WTC11 (cell line): ENCODE measurements at regions not wholly inside any gene's neighbourhood (a gene's known extent, or its start where the extent isn't known, plus 50 kb on each side); places are given as distances from the start of the nearest gene placed in this dataset.

Experiments used
- ATAC-seq: fragments of 200-7000 bp; cut with Tn5 transposase; 2 replicates; pipeline ENCODE4 v1.10.0; 2021; ENCODE audit warnings: mild to moderate bottlenecking, moderate library complexity
- CTCF ChIA-PET: fragments of 300-600 bp; sonication (Branson Sonifier 250); formaldehyde crosslinking; loops from one replicate; lab custom pipeline; 2021; ENCODE audit warnings: antibody characterized with exemption; lab: Charles Lee
- POLR2A ChIA-PET: fragments of 350-600 bp; sonication (Branson Sonifier 250); formaldehyde crosslinking; loops from one replicate; lab custom pipeline; 2021; ENCODE audit warnings: antibody characterized with exemption; lab: Charles Lee
- DNase-seq: peaks from one replicate; pipeline ENCODE4 v3.0.0; 2021; ENCODE audit warnings: low spot score
- H3K27ac Mint-ChIP-seq: 2 replicates; pipeline ENCODE4 v1.8.0; 2021; ENCODE audit warnings: mixed read lengths
- H3K27me3 Mint-ChIP-seq: 2 replicates; pipeline ENCODE4 v1.8.0; 2021; ENCODE audit warnings: low read depth, mild to moderate bottlenecking, moderate library complexity, mixed read lengths
- H3K36me3 Mint-ChIP-seq: 2 replicates; pipeline ENCODE4 v1.8.0; 2021; ENCODE audit warnings: mixed read lengths
- H3K4me1 Mint-ChIP-seq: 2 replicates; pipeline ENCODE4 v1.8.0; 2022; ENCODE audit warnings: mixed read lengths
- H3K4me3 Mint-ChIP-seq: 2 replicates; pipeline ENCODE4 v1.8.0; 2021; ENCODE audit warnings: mild to moderate bottlenecking, moderate library complexity, mixed read lengths
- H3K9me3 Mint-ChIP-seq: 2 replicates; pipeline ENCODE4 v1.8.0; 2021; ENCODE audit warnings: mixed read lengths
- AFF4 ChIP-seq: sonication (generic); formaldehyde crosslinking; IDR thresholded peaks from 2 replicates; pipeline ENCODE4 v1.8.1; 2023; ENCODE audit warnings: mild to moderate bottlenecking, missing genetic modification reagents, borderline replicate concordance
- ATF1 ChIP-seq: sonication (generic); formaldehyde crosslinking; IDR thresholded peaks from 2 replicates; pipeline ENCODE4 v1.8.1; 2023; ENCODE audit warnings: mild to moderate bottlenecking, moderate library complexity, missing genetic modification reagents
- ATF6 ChIP-seq: sonication (generic); formaldehyde crosslinking; IDR thresholded peaks from 2 replicates; pipeline ENCODE4 v1.8.1; 2023; ENCODE audit warnings: mild to moderate bottlenecking, missing genetic modification reagents
- EMX1 ChIP-seq: fragments of 250-450 bp; sonication (Bioruptor Pico); IDR thresholded peaks from 2 replicates; pipeline ENCODE4 v1.8.0; 2021; ENCODE audit warnings: mild to moderate bottlenecking
- ETV6 ChIP-seq: sonication (generic); formaldehyde crosslinking; IDR thresholded peaks from 2 replicates; pipeline ENCODE4 v1.8.1; 2022; ENCODE audit warnings: mild to moderate bottlenecking, missing genetic modification reagents
- FOXJ3 ChIP-seq: sonication (generic); formaldehyde crosslinking; IDR thresholded peaks from 2 replicates; pipeline ENCODE4 v1.9.0; 2021; ENCODE audit warnings: missing genetic modification reagents, mild to moderate bottlenecking, borderline replicate concordance
- FOXP1 ChIP-seq: sonication (generic); formaldehyde crosslinking; IDR thresholded peaks from 2 replicates; pipeline ENCODE4 v1.8.0; 2022; ENCODE audit warnings: missing genetic modification reagents, mild to moderate bottlenecking, moderate library complexity, borderline replicate concordance
- JAZF1 ChIP-seq: fragments of 250-450 bp; sonication (Bioruptor Pico); IDR thresholded peaks from 2 replicates; pipeline ENCODE4 v1.9.0; 2021; ENCODE audit warnings: moderate library complexity, mild to moderate bottlenecking, inconsistent platforms
- RELA ChIP-seq: sonication (generic); formaldehyde crosslinking; IDR thresholded peaks from 2 replicates; pipeline ENCODE4 v1.8.1; 2022; ENCODE audit warnings: missing genetic modification reagents, mild to moderate bottlenecking, borderline replicate concordance
- SMAD4 ChIP-seq: sonication (generic); formaldehyde crosslinking; IDR thresholded peaks from 2 replicates; pipeline ENCODE4 v1.8.0; 2022; ENCODE audit warnings: mild to moderate bottlenecking, missing genetic modification reagents
- ZMAT4 ChIP-seq: fragments of 250-450 bp; sonication (Bioruptor Pico); IDR thresholded peaks from 2 replicates; pipeline ENCODE4 v1.9.0; 2021; ENCODE audit warnings: mild to moderate bottlenecking
- ZNF423 ChIP-seq: fragments of 250-450 bp; sonication (Bioruptor Pico); IDR thresholded peaks from 2 replicates; pipeline ENCODE4 v2.1.2; 2022; ENCODE audit warnings: mild to moderate bottlenecking, moderate library complexity
- ZNF671 ChIP-seq: fragments of 250-450 bp; sonication (Bioruptor Pico); IDR thresholded peaks from 2 replicates; pipeline ENCODE4 v1.8.0; 2021; ENCODE audit warnings: mild to moderate bottlenecking
- TF ChIP-seq, protein P1 (sequence below): sonication (generic); formaldehyde crosslinking; IDR thresholded peaks from 2 replicates; pipeline ENCODE4 v1.8.1; 2022; ENCODE audit warnings: low read depth, mild to moderate bottlenecking, moderate library complexity, missing genetic modification reagents, borderline replicate concordance
- TF ChIP-seq, protein P2 (sequence below): sonication (generic); formaldehyde crosslinking; IDR thresholded peaks from 2 replicates; pipeline ENCODE4 v1.8.0; 2022; ENCODE audit warnings: missing genetic modification reagents
- TF ChIP-seq, protein P3 (sequence below): sonication (generic); formaldehyde crosslinking; IDR thresholded peaks from 2 replicates; pipeline ENCODE4 v1.8.1; 2023; ENCODE audit warnings: mild to moderate bottlenecking, missing genetic modification reagents, moderate library complexity

DNA sequence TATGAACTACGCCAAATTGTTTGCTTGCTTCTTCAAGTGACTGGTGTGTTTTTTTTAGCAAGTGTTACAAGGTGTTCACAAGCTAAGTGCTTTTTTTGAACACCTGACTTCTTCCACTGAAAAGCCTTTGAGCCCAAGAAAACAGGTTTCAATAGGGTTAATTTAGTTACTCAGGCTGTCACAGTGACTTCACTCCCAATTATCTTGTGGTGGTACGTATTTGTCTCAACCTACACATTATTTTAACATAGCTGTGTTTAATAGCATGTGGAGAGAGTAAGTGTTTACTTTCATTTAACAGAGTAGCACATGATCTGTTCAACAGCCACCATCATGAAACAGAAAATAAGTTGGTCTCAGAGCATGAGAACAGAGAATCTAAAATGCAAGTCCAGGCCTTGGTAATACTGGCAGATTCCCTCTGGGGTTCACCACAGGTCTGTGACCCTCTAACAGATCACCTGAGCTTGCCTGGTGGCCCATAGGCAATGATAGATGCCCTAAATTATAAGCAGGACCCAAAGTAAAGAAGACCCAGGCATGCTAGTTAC, 267.7 kb upstream of the SMARCA2 start:
- no peak overlapping the region for H3K4me3 Mint-ChIP-seq

More for the DNA sequence above, 267.7 kb upstream of the SMARCA2 start:
- peaks cover 24% of the 10 kb centered on the region for H3K9me3 Mint-ChIP-seq
- no peaks in the 10 kb centered on the region; the same call in none of the 2 replicates for H3K27me3 Mint-ChIP-seq
- POLR2A ChIA-PET, result no interaction called here
- no peaks in the 10 kb centered on the region for H3K4me1 Mint-ChIP-seq
- TF ChIP-seq, protein P1, sequence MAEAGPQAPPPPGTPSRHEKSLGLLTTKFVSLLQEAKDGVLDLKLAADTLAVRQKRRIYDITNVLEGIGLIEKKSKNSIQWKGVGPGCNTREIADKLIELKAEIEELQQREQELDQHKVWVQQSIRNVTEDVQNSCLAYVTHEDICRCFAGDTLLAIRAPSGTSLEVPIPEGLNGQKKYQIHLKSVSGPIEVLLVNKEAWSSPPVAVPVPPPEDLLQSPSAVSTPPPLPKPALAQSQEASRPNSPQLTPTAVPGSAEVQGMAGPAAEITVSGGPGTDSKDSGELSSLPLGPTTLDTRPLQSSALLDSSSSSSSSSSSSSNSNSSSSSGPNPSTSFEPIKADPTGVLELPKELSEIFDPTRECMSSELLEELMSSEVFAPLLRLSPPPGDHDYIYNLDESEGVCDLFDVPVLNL, result no peak
- TF ChIP-seq FOXP1 (CRISPR knock-in tag), result no peak
- TF ChIP-seq SMAD4 (CRISPR knock-in tag), result no peak
- no peak for TF ChIP-seq JAZF1 (CRISPR knock-in tag)
- TF ChIP-seq ZNF423, result no peak
- TF ChIP-seq ATF1, result no peak
- TF ChIP-seq ZMAT4 (CRISPR knock-in tag), result no peak
- no peak for TF ChIP-seq AFF4 (CRISPR knock-in tag)
- TF ChIP-seq, protein P2, sequence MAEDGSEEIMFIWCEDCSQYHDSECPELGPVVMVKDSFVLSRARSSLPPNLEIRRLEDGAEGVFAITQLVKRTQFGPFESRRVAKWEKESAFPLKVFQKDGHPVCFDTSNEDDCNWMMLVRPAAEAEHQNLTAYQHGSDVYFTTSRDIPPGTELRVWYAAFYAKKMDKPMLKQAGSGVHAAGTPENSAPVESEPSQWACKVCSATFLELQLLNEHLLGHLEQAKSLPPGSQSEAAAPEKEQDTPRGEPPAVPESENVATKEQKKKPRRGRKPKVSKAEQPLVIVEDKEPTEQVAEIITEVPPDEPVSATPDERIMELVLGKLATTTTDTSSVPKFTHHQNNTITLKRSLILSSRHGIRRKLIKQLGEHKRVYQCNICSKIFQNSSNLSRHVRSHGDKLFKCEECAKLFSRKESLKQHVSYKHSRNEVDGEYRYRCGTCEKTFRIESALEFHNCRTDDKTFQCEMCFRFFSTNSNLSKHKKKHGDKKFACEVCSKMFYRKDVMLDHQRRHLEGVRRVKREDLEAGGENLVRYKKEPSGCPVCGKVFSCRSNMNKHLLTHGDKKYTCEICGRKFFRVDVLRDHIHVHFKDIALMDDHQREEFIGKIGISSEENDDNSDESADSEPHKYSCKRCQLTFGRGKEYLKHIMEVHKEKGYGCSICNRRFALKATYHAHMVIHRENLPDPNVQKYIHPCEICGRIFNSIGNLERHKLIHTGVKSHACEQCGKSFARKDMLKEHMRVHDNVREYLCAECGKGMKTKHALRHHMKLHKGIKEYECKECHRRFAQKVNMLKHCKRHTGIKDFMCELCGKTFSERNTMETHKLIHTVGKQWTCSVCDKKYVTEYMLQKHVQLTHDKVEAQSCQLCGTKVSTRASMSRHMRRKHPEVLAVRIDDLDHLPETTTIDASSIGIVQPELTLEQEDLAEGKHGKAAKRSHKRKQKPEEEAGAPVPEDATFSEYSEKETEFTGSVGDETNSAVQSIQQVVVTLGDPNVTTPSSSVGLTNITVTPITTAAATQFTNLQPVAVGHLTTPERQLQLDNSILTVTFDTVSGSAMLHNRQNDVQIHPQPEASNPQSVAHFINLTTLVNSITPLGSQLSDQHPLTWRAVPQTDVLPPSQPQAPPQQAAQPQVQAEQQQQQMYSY (CRISPR knock-in tag), result no peak
- no peak for TF ChIP-seq ZNF671
- no peak for TF ChIP-seq ATF6
- TF ChIP-seq FOXJ3 (CRISPR knock-in tag), result no peak
- no peak for TF ChIP-seq RELA
- TF ChIP-seq EMX1 (CRISPR knock-in tag), result no peak
- no peak for TF ChIP-seq ETV6 (CRISPR knock-in tag)
- TF ChIP-seq, protein P3, sequence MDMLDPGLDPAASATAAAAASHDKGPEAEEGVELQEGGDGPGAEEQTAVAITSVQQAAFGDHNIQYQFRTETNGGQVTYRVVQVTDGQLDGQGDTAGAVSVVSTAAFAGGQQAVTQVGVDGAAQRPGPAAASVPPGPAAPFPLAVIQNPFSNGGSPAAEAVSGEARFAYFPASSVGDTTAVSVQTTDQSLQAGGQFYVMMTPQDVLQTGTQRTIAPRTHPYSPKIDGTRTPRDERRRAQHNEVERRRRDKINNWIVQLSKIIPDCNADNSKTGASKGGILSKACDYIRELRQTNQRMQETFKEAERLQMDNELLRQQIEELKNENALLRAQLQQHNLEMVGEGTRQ, result no peak
- no peak for DNase-seq
- no peak overlapping the region for H3K27ac Mint-ChIP-seq
- CTCF ChIA-PET, result no interaction called here
- no peak for ATAC-seq
- H3K36me3 Mint-ChIP-seq, result peaks cover 14% of the 10 kb centered on the region
